Activated B cell treated with CpG ODN at 0.5 μM for 24 hours (primary cell): ENCODE measurements at regions not wholly inside any gene's neighbourhood (a gene's known extent, or its start where the extent isn't known, plus 50 kb on each side); places are given as distances from the start of the nearest gene placed in this dataset.

Experiments used
- ATAC-seq: fragments of 200-7000 bp; cut with Tn5 transposase; one replicate; pipeline ENCODE4 v1.10.0; 2021; ENCODE audit warnings: low read depth, mild to moderate bottlenecking, moderate library complexity
- CTCF ChIA-PET: fragments of 350-600 bp; sonication (Branson Sonifier 250); formaldehyde crosslinking; loops from one replicate; lab custom pipeline; 2021; ENCODE audit warnings: antibody characterized with exemption; lab: Charles Lee
- POLR2A ChIA-PET: fragments of 350-600 bp; sonication (Branson Sonifier 250); formaldehyde crosslinking; loops from one replicate; lab custom pipeline; 2021; ENCODE audit warnings: antibody characterized with exemption; lab: Charles Lee
- DNase-seq: peaks from one replicate; pipeline ENCODE4 v3.0.0; 2022
- H3K27ac Mint-ChIP-seq: one replicate; pipeline ENCODE4 v1.8.0; 2020; ENCODE audit warnings: mixed read lengths
- H3K27me3 Mint-ChIP-seq: one replicate; pipeline ENCODE4 v1.8.0; 2021; ENCODE audit warnings: mixed read lengths
- H3K36me3 Mint-ChIP-seq: one replicate; pipeline ENCODE4 v1.8.0; 2021; ENCODE audit warnings: low read depth, mixed read lengths
- H3K4me1 Mint-ChIP-seq: one replicate; pipeline ENCODE4 v1.8.0; 2021; ENCODE audit warnings: mixed read lengths
- H3K4me3 Mint-ChIP-seq: one replicate; pipeline ENCODE4 v1.8.0; 2020; ENCODE audit warnings: mild to moderate bottlenecking, mixed read lengths
- H3K9me3 Mint-ChIP-seq: one replicate; pipeline ENCODE4 v1.8.0; 2020; ENCODE audit warnings: mixed read lengths
- intact Hi-C: fragments of 100-400 bp; cut with micrococcal nuclease; formaldehyde crosslinking; loops from one replicate; pipeline ENCODE4 v1.15.1; 2024
- TF ChIP-seq, protein P1 (sequence below): fragments of 200-600 bp; IDR thresholded peaks from one replicate; pipeline ENCODE4 v1.8.0; 2022; ENCODE audit warnings: antibody characterized with exemption, mild to moderate bottlenecking

DNA sequence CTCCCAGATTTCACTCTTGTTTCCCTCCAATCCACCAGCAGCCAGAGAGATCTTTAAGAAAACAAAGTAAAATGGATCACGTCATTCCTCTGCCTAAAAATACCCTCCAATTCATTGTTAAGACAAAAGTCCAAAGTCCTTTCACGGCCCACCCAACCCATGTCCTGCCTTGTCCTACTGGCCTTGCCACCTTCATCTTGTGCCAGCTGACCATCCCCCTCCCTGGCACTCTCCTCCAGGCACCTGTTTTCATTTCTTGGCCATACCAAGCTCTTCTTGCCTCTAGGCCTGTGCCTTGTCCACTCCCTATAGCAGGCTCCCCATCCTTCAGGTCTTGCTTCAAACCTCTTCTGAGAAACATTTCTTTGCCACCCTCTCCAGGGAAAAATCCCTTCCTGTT, 307.6 kb downstream of the MSX2 start:
- DNase-seq (no peak), ATAC-seq (no peak)
- Mint-ChIP-seq H3K9me3 (peaks cover 2% of the 10 kb centered on the region), H3K4me1 (no peaks in the 10 kb centered on the region), H3K27ac (no peak overlapping the region), H3K27me3 (no peaks in the 10 kb centered on the region), H3K4me3 (no peak overlapping the region), H3K36me3 (no peaks in the 10 kb centered on the region)
- TF ChIP-seq, protein P1, sequence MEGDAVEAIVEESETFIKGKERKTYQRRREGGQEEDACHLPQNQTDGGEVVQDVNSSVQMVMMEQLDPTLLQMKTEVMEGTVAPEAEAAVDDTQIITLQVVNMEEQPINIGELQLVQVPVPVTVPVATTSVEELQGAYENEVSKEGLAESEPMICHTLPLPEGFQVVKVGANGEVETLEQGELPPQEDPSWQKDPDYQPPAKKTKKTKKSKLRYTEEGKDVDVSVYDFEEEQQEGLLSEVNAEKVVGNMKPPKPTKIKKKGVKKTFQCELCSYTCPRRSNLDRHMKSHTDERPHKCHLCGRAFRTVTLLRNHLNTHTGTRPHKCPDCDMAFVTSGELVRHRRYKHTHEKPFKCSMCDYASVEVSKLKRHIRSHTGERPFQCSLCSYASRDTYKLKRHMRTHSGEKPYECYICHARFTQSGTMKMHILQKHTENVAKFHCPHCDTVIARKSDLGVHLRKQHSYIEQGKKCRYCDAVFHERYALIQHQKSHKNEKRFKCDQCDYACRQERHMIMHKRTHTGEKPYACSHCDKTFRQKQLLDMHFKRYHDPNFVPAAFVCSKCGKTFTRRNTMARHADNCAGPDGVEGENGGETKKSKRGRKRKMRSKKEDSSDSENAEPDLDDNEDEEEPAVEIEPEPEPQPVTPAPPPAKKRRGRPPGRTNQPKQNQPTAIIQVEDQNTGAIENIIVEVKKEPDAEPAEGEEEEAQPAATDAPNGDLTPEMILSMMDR = no peak
- POLR2A ChIA-PET = no interaction called here
- intact Hi-C loops = no loop called here
- CTCF ChIA-PET = no interaction called here

DNA sequence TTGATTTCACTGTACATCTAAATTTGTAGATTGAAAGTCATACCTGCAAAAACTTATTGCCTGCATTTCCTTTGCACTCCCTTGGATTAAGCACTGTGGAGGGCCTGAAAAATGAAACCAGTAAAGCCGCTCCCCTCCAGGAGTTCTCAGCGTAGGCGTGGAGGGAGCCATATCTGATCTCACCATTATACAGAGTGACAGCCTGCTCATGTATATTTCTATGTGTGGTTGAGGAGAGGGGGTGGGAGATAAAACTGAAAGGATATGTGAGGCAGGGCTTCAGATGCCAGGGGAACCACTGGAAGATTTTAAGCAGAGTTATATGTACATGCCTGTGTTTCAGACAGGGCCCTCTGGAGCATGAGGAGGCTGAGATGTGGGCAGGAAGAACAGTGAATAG, 303.0 kb downstream of the MSX2 start:
- intact Hi-C loops = no loop called here
- no peaks in the 10 kb centered on the region for H3K36me3 Mint-ChIP-seq
- H3K27me3 Mint-ChIP-seq = no peaks in the 10 kb centered on the region
- POLR2A ChIA-PET = no interaction called here
- H3K4me1 Mint-ChIP-seq = no peaks in the 10 kb centered on the region
- DNase-seq (no peak), ATAC-seq (no peak)
- H3K27ac Mint-ChIP-seq = no peak overlapping the region
- no peak overlapping the region for H3K4me3 Mint-ChIP-seq
- TF ChIP-seq, protein P1 = no peak
- CTCF ChIA-PET = no interaction called here
- H3K9me3 Mint-ChIP-seq = no peaks in the 10 kb centered on the region

DNA sequence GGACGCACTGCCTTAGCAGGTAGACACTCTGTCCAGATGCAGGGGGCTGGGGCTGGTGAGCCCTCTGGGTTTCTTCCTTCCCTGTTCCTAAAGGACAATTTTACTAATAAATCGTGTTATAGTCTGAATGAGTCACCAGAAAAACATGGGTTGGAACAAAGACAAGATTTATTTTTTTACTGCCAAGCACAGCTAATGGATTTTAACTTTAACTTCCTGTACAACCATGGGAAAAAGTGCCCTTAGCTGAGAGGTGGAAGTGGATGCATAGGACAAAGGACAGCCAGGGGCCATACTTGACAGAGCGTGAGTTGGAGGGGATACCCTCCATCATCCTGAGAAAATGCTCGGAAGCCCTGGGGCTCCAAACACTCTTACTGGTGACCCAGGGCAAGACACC, 300.7 kb downstream of the MSX2 start:
- TF ChIP-seq, protein P1 = no peak
- H3K4me3 Mint-ChIP-seq = no peak overlapping the region
- no peak for ATAC-seq
- no peaks in the 10 kb centered on the region for H3K9me3 Mint-ChIP-seq
- no peaks in the 10 kb centered on the region for H3K4me1 Mint-ChIP-seq
- CTCF ChIA-PET = no interaction called here
- POLR2A ChIA-PET = no interaction called here
- H3K27ac Mint-ChIP-seq = no peak overlapping the region
- no peaks in the 10 kb centered on the region for H3K36me3 Mint-ChIP-seq
- intact Hi-C loops = no loop called here
- DNase-seq = no peak
- H3K27me3 Mint-ChIP-seq = no peaks in the 10 kb centered on the region

DNA sequence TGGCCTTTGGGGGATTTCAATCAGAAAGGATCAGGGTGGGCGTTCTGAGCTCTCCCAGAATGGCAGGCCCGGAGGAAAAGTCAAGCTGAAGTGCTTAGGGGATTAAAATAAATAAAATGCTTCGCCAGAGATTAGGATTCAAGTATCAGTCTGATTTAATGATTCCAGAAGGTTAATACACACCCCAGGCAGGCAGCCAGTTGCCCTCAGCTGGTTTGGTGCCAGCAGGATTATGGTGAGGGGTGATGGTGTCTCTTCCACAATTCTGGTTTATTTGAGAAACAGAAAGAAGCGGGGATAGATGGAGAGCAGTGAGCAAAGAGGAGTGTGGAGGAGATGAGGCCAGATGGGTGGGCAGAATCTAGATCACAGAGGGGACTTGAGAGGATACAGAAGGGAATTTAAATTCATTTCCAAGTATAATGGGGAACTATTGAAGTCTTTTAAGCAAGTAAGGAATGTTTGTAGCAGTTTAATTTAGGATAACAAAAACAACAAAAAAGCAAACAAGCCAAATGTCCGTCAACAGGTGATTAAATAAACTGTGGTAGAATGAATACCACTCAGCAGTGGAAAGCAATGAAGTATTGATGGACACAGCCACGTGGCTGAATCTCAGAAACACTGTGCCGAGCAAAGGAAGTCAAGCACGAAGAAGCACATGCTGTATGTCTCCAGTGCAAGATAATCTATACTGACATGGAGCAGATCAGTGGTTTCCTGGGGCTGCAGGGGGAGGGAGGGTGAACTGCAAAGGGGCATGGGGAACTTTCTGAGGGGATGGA, 297.7 kb downstream of the MSX2 start:
- TF ChIP-seq, protein P1 = no peak
- intact Hi-C loops = no loop called here
- Mint-ChIP-seq H3K27ac (no peak overlapping the region), H3K4me3 (no peak overlapping the region), H3K9me3 (no peaks in the 10 kb centered on the region), H3K4me1 (no peaks in the 10 kb centered on the region), H3K27me3 (no peaks in the 10 kb centered on the region), H3K36me3 (no peaks in the 10 kb centered on the region)
- POLR2A ChIA-PET = no interaction called here
- CTCF ChIA-PET = no interaction called here
- DNase-seq = no peak
- ATAC-seq = no peak

DNA sequence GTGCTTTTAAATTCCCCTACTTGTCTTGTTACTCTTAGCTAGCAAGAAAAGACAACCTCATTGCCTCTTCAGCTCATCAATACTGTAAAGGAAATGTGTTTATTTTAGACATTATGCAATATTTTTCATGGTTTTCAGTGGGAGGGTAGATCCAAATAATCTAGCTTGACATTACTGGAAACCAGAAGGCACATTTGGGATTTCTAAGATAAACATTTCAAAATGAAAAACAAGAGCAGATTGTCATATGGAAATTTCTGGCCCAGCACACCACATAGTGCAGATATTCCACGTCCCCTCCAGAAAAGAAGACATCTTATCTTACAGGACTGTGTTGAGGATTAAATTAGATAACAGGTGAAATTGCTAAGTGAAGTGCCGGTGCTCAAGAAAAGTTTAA, 296.9 kb downstream of the MSX2 start:
- ChIA-PET CTCF (no interaction called here), POLR2A (no interaction called here)
- intact Hi-C loops = no loop called here
- no peaks in the 10 kb centered on the region for H3K36me3 Mint-ChIP-seq
- DNase-seq (no peak), ATAC-seq (no peak)
- no peaks in the 10 kb centered on the region for H3K4me1 Mint-ChIP-seq
- no peaks in the 10 kb centered on the region for H3K27me3 Mint-ChIP-seq
- H3K9me3 Mint-ChIP-seq = no peaks in the 10 kb centered on the region
- no peak overlapping the region for H3K27ac Mint-ChIP-seq
- no peak overlapping the region for H3K4me3 Mint-ChIP-seq
- TF ChIP-seq, protein P1 = no peak
